ENCODE measurements at regions not wholly inside any gene's neighbourhood (a gene's known extent, or its start where the extent isn't known, plus 50 kb on each side); places are given as distances from the start of the nearest gene placed in this dataset.

DNA sequence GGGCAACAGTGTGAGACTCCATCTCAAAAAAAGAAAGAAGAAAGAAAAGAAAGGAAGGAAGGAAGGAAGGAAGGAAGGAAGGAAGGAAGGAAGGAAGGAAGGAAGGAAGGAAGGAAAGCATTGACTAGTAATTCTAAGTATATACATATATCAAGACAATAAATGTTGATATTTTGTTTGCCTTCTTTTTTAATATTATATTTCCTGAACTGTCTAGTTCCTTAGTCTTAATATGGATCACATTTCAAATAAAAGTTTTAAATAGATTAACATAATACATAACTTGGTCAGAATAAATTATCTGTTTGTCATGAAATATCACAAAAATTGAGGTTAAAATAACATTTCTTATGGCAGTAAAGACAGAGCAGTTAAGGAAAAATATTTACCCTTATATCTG, 1448.4 kb upstream of the C9orf72 start:
- no peaks in the 10 kb centered on the region for H3K4me1 ChIP-seq
- TF ChIP-seq, protein P1, sequence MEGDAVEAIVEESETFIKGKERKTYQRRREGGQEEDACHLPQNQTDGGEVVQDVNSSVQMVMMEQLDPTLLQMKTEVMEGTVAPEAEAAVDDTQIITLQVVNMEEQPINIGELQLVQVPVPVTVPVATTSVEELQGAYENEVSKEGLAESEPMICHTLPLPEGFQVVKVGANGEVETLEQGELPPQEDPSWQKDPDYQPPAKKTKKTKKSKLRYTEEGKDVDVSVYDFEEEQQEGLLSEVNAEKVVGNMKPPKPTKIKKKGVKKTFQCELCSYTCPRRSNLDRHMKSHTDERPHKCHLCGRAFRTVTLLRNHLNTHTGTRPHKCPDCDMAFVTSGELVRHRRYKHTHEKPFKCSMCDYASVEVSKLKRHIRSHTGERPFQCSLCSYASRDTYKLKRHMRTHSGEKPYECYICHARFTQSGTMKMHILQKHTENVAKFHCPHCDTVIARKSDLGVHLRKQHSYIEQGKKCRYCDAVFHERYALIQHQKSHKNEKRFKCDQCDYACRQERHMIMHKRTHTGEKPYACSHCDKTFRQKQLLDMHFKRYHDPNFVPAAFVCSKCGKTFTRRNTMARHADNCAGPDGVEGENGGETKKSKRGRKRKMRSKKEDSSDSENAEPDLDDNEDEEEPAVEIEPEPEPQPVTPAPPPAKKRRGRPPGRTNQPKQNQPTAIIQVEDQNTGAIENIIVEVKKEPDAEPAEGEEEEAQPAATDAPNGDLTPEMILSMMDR (IDR thresholded peaks at IDR 0.05) = no peak
- TF ChIP-seq POLR2A (IDR thresholded peaks at IDR 0.05) = no peak
- H3K27ac ChIP-seq = no peak overlapping the region
- no peaks in the 10 kb centered on the region for H3K9me3 ChIP-seq
- intact Hi-C loops (cut with DNase I) = no loop called here
- DNase-seq = no peak
- H3K4me3 ChIP-seq = no peak overlapping the region
- H3K27me3 ChIP-seq = no peaks in the 10 kb centered on the region
- H3K36me3 ChIP-seq = no peaks in the 10 kb centered on the region

DNA sequence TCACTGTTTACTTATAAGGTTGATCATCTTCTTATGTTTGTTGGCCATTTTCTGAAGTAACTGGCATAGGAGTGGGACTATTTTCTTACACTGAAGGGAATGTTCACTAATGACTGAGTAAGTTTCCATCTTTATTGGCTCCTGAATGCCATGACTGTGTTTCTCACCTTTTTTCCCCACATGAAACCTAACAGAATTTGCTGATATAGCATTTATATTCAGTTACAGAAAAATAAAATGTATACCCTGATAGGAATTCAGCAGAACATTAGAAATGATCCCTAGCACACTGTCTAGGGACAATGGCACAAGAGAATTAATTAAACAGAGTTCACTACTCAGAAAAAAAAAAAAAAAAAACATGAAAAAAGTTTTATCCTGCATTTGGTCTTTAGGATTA, 1465.1 kb upstream of the C9orf72 start:
- intact Hi-C loops (cut with DNase I) = no loop called here
- Histone ChIP-seq H3K4me3 (no peak overlapping the region), H3K9me3 (no peaks in the 10 kb centered on the region), H3K36me3 (no peaks in the 10 kb centered on the region), H3K27ac (no peak overlapping the region), H3K27me3 (no peaks in the 10 kb centered on the region), H3K4me1 (peaks cover 0 to 12% (median 0%) of the 10 kb centered on the region in 3 donors)
- TF ChIP-seq, protein P1 (IDR thresholded peaks at IDR 0.05) = no peak
- TF ChIP-seq POLR2A (IDR thresholded peaks at IDR 0.05) = no peak
- DNase-seq = no peak

DNA sequence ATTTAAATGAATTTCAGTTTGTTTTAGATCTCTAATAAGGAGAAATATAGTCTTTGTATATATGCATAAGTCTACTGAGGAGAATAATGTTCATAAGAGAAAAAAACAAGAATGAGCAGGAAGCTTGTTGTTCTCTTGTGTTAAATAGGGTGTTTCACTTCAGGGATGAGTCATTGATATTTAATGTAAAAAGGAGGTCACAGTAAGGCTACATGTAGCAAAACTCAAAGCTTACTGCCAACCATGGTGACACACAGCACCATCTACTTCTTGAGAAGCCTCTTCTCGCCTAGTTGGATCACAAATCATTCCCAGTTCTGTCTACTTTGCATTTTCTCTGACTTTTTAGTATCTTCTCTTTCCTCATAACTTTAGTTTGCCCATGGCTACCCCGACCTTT, 1466.0 kb upstream of the C9orf72 start:
- TF ChIP-seq POLR2A (IDR thresholded peaks at IDR 0.05) = no peak
- TF ChIP-seq, protein P1 (IDR thresholded peaks at IDR 0.05) = no peak
- no peaks in the 10 kb centered on the region for H3K36me3 ChIP-seq
- H3K4me3 ChIP-seq = no peak overlapping the region
- no peaks in the 10 kb centered on the region for H3K27me3 ChIP-seq
- peaks cover 0 to 12% (median 0%) of the 10 kb centered on the region in 3 donors for H3K4me1 ChIP-seq
- H3K9me3 ChIP-seq = no peaks in the 10 kb centered on the region
- intact Hi-C loops (cut with DNase I) = no loop called here
- 31 to 40% methylated on average over 2 of the region's 2 CpGs for WGBS, 2 donors
- no peak for DNase-seq
- H3K27ac ChIP-seq = peak overlapping the region in 3 of 4 donors; percentile 28 to 67 (median 60)

DNA sequence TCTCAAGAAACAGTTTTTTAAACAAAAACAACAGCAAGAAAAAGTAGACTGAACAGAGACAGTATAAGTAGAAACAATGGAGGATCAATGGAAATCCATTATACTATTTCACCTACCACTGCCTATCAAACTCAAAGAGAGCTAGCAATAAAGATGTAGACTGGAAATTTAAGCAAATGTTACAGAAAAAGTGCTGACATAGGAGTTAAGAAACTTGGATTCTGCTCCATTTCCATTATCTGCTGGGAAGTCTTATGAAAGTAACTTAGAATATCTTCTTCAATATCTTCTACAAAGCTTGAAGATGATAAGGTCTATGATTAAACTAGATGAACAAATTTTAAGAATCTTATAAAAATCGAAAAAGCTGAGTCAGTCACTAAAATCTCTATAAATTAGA, 1469.8 kb upstream of the C9orf72 start:
- intact Hi-C loops (cut with DNase I) = no loop called here
- no peak for DNase-seq
- Histone ChIP-seq H3K27ac (no peak overlapping the region), H3K9me3 (no peaks in the 10 kb centered on the region), H3K27me3 (no peaks in the 10 kb centered on the region), H3K4me1 (peaks cover 0 to 12% (median 0%) of the 10 kb centered on the region in 3 donors), H3K4me3 (no peak overlapping the region), H3K36me3 (no peaks in the 10 kb centered on the region)
- TF ChIP-seq, protein P1 (IDR thresholded peaks at IDR 0.05) = no peak
- TF ChIP-seq POLR2A (IDR thresholded peaks at IDR 0.05) = no peak
- 67 to 73% methylated on average over 1 of the region's 1 CpG for WGBS, 2 donors

DNA sequence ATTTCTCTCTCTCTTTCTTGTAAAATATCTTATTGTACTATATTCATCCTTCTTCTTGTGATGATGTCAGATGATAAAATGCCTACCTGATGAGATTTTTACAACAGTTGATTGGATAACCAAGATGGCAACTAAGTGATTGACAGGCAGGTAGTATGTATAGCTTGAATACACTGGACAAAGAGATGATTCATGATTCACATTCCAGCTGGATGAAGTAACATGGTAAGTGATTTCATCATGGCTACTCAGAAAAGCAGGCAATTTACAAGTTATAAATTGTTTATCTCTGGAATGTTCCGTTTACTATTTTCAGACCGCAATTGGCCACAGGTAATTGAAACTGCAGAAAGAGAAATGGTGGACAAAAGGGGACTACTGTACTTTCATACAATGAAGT, 1471.7 kb upstream of the C9orf72 start:
- Histone ChIP-seq H3K27ac (no peak overlapping the region), H3K4me1 (no peaks in the 10 kb centered on the region), H3K4me3 (no peak overlapping the region), H3K9me3 (no peaks in the 10 kb centered on the region), H3K27me3 (no peaks in the 10 kb centered on the region), H3K36me3 (no peaks in the 10 kb centered on the region)
- no peak for TF ChIP-seq POLR2A (IDR thresholded peaks at IDR 0.05)
- TF ChIP-seq, protein P1 (IDR thresholded peaks at IDR 0.05) = no peak
- WGBS, 2 donors = 71 to 80% methylated on average over 2 of the region's 2 CpGs
- no peak for DNase-seq
- intact Hi-C loops (cut with DNase I) = no loop called here
